ENCODE measurements at regions not wholly inside any gene's neighbourhood (a gene's known extent, or its start where the extent isn't known, plus 50 kb on each side); places are given as distances from the start of the nearest gene placed in this dataset.
"Not testable (repeated sequence)": the region's sequence is repeated elsewhere in the genome, so short reads cannot be mapped to it uniquely, and the experiment has no call there.

- DNase-seq, result not testable (repeated sequence)
Observed at GRCh38 chr1:149841597-149842238, 57.6 kb upstream of the BOLA1 start.

GRCh38 chr1:149842458-149843064 is 56.8 kb upstream of the BOLA1 start:
- DNase-seq, result not testable (repeated sequence)

- no peak for DNase-seq
Observed at GRCh38 chr1:149843431-149844041, 55.8 kb upstream of the BOLA1 start.

- DNase-seq, result no peak
Observed at GRCh38 chr1:149844101-149844500, 55.3 kb upstream of the BOLA1 start.

- DNase-seq, result no peak
Observed at GRCh38 chr1:149844650-149845255, 54.6 kb upstream of the BOLA1 start.

GRCh38 chr1:149845416-149845815 is 54.0 kb upstream of the BOLA1 start:
- peak; percentile 71 for DNase-seq

GRCh38 chr1:149846042-149846441 is 53.3 kb upstream of the BOLA1 start:
- DNase-seq, result no peak

- no peak for DNase-seq
Observed at GRCh38 chr1:149846593-149847466, 52.5 kb upstream of the BOLA1 start.

- no peak for DNase-seq
Observed at GRCh38 chr1:149848340-149849110, 50.8 kb upstream of the BOLA1 start.

- DNase-seq, result no peak
Observed at GRCh38 chr1:149849111-149849946, 50.0 kb upstream of the BOLA1 start.
